Karpas-422 (cell line): ENCODE measurements at regions not wholly inside any gene's neighbourhood (a gene's known extent, or its start where the extent isn't known, plus 50 kb on each side); places are given as distances from the start of the nearest gene placed in this dataset.

Experiments used
- DNase-seq: peaks from one replicate; pipeline ENCODE4 v3.0.0-alpha.2; 2015
- H2AFZ ChIP-seq: fragments of 200-600 bp; sonication (generic); 2 replicates; pipeline ENCODE4 v1.6.1; 2014; ENCODE audit warnings: antibody characterized with exemption, low read length, mixed read lengths
- H3K27ac ChIP-seq: fragments of 200-600 bp; sonication (generic); 2 replicates; pipeline ENCODE4 v1.5.1; 2014; ENCODE audit warnings: mild to moderate bottlenecking, low read length, moderate library complexity
- H3K27me3 ChIP-seq: fragments of 200-600 bp; sonication (generic); 2 replicates; pipeline ENCODE4 v1.6.1; 2014; ENCODE audit warnings: low read length, mixed read lengths
- H3K36me3 ChIP-seq: fragments of 200-600 bp; sonication (generic); 2 replicates; pipeline ENCODE4 v1.6.1; 2014; ENCODE audit warnings: low read length, mixed read lengths; ENCODE audit not compliant: insufficient read depth
- H3K4me1 ChIP-seq: fragments of 200-600 bp; sonication (generic); 2 replicates; pipeline ENCODE4 v1.6.1; 2014; ENCODE audit warnings: mild to moderate bottlenecking, low read length, mixed read lengths
- H3K4me2 ChIP-seq: fragments of 200-600 bp; sonication (generic); 2 replicates; pipeline ENCODE4 v1.6.1; 2014; ENCODE audit warnings: low read length, low read depth, mild to moderate bottlenecking; ENCODE audit not compliant: poor library complexity, severe bottlenecking
- H3K4me3 ChIP-seq: fragments of 200-600 bp; sonication (generic); 2 replicates; pipeline ENCODE4 v1.5.1; 2014; ENCODE audit warnings: mild to moderate bottlenecking, antibody characterized with exemption, low read length, mixed read lengths
- H3K79me2 ChIP-seq: fragments of 200-600 bp; sonication (generic); 2 replicates; pipeline ENCODE4 v1.6.1; 2014; ENCODE audit warnings: mild to moderate bottlenecking, low read length, mixed read lengths
- H3K9ac ChIP-seq: fragments of 200-600 bp; sonication (generic); 2 replicates; pipeline ENCODE4 v1.6.0; 2014; ENCODE audit warnings: low read length
- H3K9me2 ChIP-seq: fragments of 200-600 bp; sonication (generic), shearing (Covaris generic); replicated peaks from 2 replicates; pipeline ENCODE4 v1.6.0; 2014; ENCODE audit warnings: mild to moderate bottlenecking, low read length, moderate library complexity; ENCODE audit not compliant: insufficient read depth
- H3K9me3 ChIP-seq: fragments of 300-700, 200-600 bp; sonication (generic); 2 replicates; pipeline ENCODE4 v1.6.1; 2014; ENCODE audit warnings: low read length, mixed read lengths
- H4K20me1 ChIP-seq: fragments of 200-600 bp; sonication (generic); 2 replicates; pipeline ENCODE4 v1.6.1; 2014; ENCODE audit warnings: mild to moderate bottlenecking, antibody characterized with exemption, low read length, low read depth; ENCODE audit not compliant: insufficient read depth

DNA sequence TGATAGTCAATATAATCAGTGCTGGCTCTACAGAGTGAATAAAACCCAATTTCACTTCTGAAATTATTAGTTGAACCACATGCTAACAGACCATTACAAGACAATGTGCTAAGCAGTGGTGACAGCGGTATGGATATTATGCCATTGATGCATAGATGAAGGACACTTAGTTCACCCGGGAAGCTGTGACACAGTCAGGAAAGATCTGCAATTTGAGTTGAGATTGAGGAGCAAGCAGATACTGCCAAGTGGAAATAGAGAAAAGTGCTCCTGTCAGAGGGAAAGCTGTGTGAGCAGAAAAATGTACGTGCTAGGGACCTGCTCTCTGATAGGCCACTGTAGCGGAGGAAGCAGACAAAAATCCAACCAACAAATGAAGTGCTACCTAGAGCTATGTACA, 529.5 kb upstream of the CDH2 start:
- Histone ChIP-seq H3K27ac (no peak overlapping the region), H3K79me2 (no peaks in the 10 kb centered on the region), H4K20me1 (no peaks in the 10 kb centered on the region), H3K36me3 (no peaks in the 10 kb centered on the region), H3K9ac (no peak overlapping the region), H3K4me2 (no peak overlapping the region), H3K9me2 (no peaks in the 10 kb centered on the region), H3K27me3 (no peaks in the 10 kb centered on the region), H2AFZ (no peak overlapping the region), H3K4me1 (no peaks in the 10 kb centered on the region), H3K9me3 (peaks cover 6% of the 10 kb centered on the region), H3K4me3 (no peak overlapping the region)
- no peak for DNase-seq

DNA sequence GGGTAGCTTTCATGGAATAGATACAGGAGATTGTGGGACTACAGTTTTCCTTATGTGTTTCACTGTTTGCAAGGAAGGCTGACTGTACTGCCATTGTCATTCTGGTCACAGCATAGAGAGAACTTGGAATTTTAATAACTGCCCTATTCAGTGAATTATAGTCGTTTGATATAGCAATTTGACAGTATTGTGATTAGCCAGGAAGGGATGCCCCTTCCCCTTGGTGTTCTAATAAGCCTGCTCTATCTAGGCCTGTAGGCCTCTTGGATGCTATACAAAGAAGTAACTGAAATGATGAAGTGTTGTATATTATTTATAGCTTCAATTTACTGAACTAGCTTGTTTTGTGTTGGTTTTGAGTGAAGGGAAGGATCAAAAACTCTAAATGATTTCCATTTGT, 528.6 kb upstream of the CDH2 start:
- H3K36me3 ChIP-seq: no peaks in the 10 kb centered on the region
- H3K9me3 ChIP-seq: peaks cover 6% of the 10 kb centered on the region
- H3K79me2 ChIP-seq: no peaks in the 10 kb centered on the region
- H3K9me2 ChIP-seq: no peaks in the 10 kb centered on the region
- H3K4me2 ChIP-seq: no peak overlapping the region
- H4K20me1 ChIP-seq: no peaks in the 10 kb centered on the region
- H3K9ac ChIP-seq: no peak overlapping the region
- no peak for DNase-seq
- H3K27me3 ChIP-seq: no peaks in the 10 kb centered on the region
- H3K27ac ChIP-seq: no peak overlapping the region
- no peak overlapping the region for H3K4me3 ChIP-seq
- no peaks in the 10 kb centered on the region for H3K4me1 ChIP-seq
- H2AFZ ChIP-seq: no peak overlapping the region

DNA sequence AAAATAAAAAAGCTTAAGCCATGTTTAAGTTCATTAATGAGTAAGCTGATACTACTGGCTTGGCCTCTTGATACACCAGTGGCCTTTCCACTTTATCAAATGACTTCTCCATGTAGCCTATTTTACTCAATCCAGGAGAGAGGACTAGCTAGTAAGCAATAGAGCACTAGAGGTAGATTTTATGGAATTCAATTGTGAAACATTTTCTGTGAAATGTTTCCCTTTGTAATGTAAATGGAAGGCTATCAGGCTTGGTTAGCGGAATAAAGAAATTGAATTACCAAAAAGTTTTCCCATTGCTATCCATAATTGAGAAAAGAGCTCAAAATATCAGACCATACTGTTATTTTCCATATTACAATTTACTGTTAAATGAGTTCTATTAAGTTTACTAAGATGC, 515.4 kb upstream of the CDH2 start:
- no peak overlapping the region for H3K4me3 ChIP-seq
- no peak overlapping the region for H3K27ac ChIP-seq
- no peaks in the 10 kb centered on the region for H3K9me2 ChIP-seq
- no peak for DNase-seq
- H3K9me3 ChIP-seq: peaks cover 12% of the 10 kb centered on the region
- H4K20me1 ChIP-seq: no peaks in the 10 kb centered on the region
- no peak overlapping the region for H3K9ac ChIP-seq
- no peaks in the 10 kb centered on the region for H3K36me3 ChIP-seq
- no peaks in the 10 kb centered on the region for H3K27me3 ChIP-seq
- H2AFZ ChIP-seq: no peak overlapping the region
- no peaks in the 10 kb centered on the region for H3K79me2 ChIP-seq
- no peaks in the 10 kb centered on the region for H3K4me1 ChIP-seq
- H3K4me2 ChIP-seq: no peak overlapping the region

- no peak overlapping the region for H2AFZ ChIP-seq
- no peak overlapping the region for H3K4me2 ChIP-seq
- H3K9ac ChIP-seq: no peak overlapping the region
- H4K20me1 ChIP-seq: no peaks in the 10 kb centered on the region
- H3K9me2 ChIP-seq: no peaks in the 10 kb centered on the region
- no peaks in the 10 kb centered on the region for H3K36me3 ChIP-seq
- no peaks in the 10 kb centered on the region for H3K79me2 ChIP-seq
- no peak for DNase-seq
- no peak overlapping the region for H3K4me3 ChIP-seq
- H3K9me3 ChIP-seq: peaks cover 18% of the 10 kb centered on the region
- H3K27me3 ChIP-seq: no peaks in the 10 kb centered on the region
- H3K27ac ChIP-seq: no peak overlapping the region
- no peaks in the 10 kb centered on the region for H3K4me1 ChIP-seq
Observed at GRCh38 chr18:28691496-28691840, 514.5 kb upstream of the CDH2 start.

DNA sequence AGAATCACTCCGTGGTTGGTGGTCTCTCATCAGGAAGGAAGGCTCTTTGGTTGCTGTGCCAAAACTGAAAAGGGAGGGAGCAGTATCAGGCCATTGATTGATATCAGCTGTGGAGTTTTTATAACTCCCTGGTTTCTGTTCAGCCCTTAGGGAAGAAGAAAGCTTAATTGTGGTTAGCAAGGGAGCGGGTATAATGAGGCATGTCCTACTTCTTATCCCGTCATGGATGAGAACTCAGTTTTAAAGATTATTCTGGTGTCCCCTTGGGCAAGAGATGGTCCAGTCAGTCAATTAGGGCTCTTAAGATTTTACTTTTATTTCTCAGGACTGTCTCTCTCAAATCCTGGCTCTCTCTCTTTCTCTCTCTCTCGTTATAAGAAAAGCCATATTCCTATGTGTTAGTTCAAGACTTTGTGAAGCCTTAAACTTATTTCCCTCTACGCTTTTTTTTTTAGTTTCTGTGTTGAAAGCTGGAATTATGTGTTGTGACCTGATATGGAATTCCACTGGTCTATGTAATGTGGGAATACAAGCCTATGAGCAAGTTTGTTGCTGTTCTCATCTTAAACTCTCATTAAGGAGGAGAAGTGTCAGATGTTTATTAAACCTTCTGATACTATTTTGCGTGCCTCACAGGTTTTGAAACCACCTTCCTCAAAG, 514.0 kb upstream of the CDH2 start:
- Histone ChIP-seq H4K20me1 (no peaks in the 10 kb centered on the region), H3K9me2 (no peaks in the 10 kb centered on the region), H3K4me1 (no peaks in the 10 kb centered on the region), H3K4me3 (no peak overlapping the region), H3K9me3 (peaks cover 19% of the 10 kb centered on the region), H3K79me2 (no peaks in the 10 kb centered on the region), H3K27me3 (no peaks in the 10 kb centered on the region), H3K36me3 (no peaks in the 10 kb centered on the region), H2AFZ (no peak overlapping the region), H3K9ac (no peak overlapping the region), H3K27ac (no peak overlapping the region), H3K4me2 (no peak overlapping the region)
- DNase-seq: no peak

DNA sequence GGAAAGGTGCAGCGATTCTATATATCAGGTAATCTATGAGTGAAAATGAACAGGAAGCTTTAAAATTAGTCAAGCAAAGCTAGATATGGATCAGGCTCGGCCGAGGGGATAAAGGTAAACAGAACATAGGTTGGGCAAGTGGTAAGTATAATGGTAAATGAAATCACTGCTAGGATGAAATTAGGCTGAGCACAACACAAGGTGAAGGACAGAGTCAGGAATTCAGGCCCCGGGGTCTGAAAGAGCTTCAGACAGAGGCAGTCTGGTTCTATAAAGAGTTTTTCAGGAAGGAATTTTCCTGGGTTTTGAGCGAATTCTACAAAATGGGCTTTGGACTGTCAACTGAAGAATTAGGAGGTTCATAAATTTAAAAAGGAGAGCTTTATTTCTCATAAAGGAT, 513.2 kb upstream of the CDH2 start:
- Histone ChIP-seq H3K9me2 (no peaks in the 10 kb centered on the region), H3K27ac (no peak overlapping the region), H3K9ac (no peak overlapping the region), H3K79me2 (no peaks in the 10 kb centered on the region), H3K4me1 (no peaks in the 10 kb centered on the region), H2AFZ (no peak overlapping the region), H4K20me1 (no peaks in the 10 kb centered on the region), H3K4me3 (no peak overlapping the region), H3K9me3 (peaks cover 25% of the 10 kb centered on the region), H3K4me2 (no peak overlapping the region), H3K27me3 (no peaks in the 10 kb centered on the region), H3K36me3 (no peaks in the 10 kb centered on the region)
- no peak for DNase-seq

DNA sequence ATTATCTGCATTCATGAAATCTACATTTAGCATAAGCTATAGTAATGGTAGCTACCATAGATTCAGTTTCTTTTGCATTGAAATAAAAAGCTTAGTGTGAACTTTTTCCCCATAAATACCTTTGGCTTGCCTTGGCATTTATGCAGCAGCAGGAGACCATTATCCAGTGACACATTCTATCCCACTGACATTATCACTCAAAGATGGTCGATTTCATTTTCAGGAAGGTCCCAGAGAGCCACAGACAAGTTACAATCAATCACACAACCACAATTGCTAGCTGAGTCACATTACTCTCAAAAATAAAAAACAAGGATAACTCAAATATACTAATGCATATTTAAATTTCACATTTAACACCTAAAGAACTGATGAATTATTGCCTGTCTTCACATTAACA, 512.7 kb upstream of the CDH2 start:
- peaks cover 25% of the 10 kb centered on the region for H3K9me3 ChIP-seq
- DNase-seq: no peak

GRCh38 chr18:28684746-28685355, 507.9 kb upstream of the CDH2 start:
- Histone ChIP-seq H3K9ac (no peak overlapping the region), H3K4me2 (no peak overlapping the region), H3K4me1 (no peaks in the 10 kb centered on the region), H3K27me3 (no peaks in the 10 kb centered on the region), H3K9me3 (peaks cover 26% of the 10 kb centered on the region), H3K27ac (no peak overlapping the region), H3K4me3 (no peak overlapping the region), H2AFZ (no peak overlapping the region), H3K9me2 (no peaks in the 10 kb centered on the region), H3K36me3 (no peaks in the 10 kb centered on the region), H4K20me1 (no peaks in the 10 kb centered on the region), H3K79me2 (no peaks in the 10 kb centered on the region)
- DNase-seq: no peak

More for the DNA sequence above, 512.7 kb upstream of the CDH2 start:
- H3K9ac ChIP-seq: no peak overlapping the region
- no peak overlapping the region for H3K4me2 ChIP-seq
- H3K4me3 ChIP-seq: no peak overlapping the region
- H3K4me1 ChIP-seq: no peaks in the 10 kb centered on the region
- H3K36me3 ChIP-seq: no peaks in the 10 kb centered on the region
- H3K79me2 ChIP-seq: no peaks in the 10 kb centered on the region
- H4K20me1 ChIP-seq: no peaks in the 10 kb centered on the region
- no peaks in the 10 kb centered on the region for H3K9me2 ChIP-seq
- H2AFZ ChIP-seq: no peak overlapping the region
- no peak overlapping the region for H3K27ac ChIP-seq
- no peaks in the 10 kb centered on the region for H3K27me3 ChIP-seq
